K562 (cell line): ENCODE measurements at regions not wholly inside any gene's neighbourhood (a gene's known extent, or its start where the extent isn't known, plus 50 kb on each side); places are given as distances from the start of the nearest gene placed in this dataset.

Source experiments
- ATF7 ChIP-seq: fragments of 450-650 bp; IDR thresholded peaks from 2 replicates; pipeline ENCODE4 v1.7.1; 2014; ENCODE audit warnings: mild to moderate bottlenecking, moderate library complexity
- DNMT1 ChIP-seq: fragments of 450-650 bp; IDR thresholded peaks from 2 replicates; pipeline ENCODE4 v1.6.1; 2016; ENCODE audit warnings: antibody characterized with exemption, mild to moderate bottlenecking
- HNRNPK ChIP-seq: fragments of 200-400 bp; formaldehyde crosslinking; IDR thresholded peaks from one replicate; pipeline ENCODE4 v1.6.1; 2018; ENCODE audit warnings: mild to moderate bottlenecking, low read depth, low read length; ENCODE audit not compliant: poor library complexity, severe bottlenecking
- HNRNPLL ChIP-seq: fragments of 200-400 bp; formaldehyde crosslinking; IDR thresholded peaks from 2 replicates; pipeline ENCODE4 v1.6.1; 2017; ENCODE audit warnings: low read length, low read depth, mild to moderate bottlenecking; ENCODE audit not compliant: poor library complexity, severe bottlenecking
- MAFK ChIP-seq: IDR thresholded peaks from 2 replicates; pipeline ENCODE4 v1.6.1; 2011; ENCODE audit warnings: low read length, improper control_type of control experiment
- SMC3 ChIP-seq: conservative IDR thresholded peaks from 2 replicates; pipeline ENCODE4 v1.6.1; 2011; ENCODE audit warnings: low read depth, low read length, improper control_type of control experiment; ENCODE audit not compliant: insufficient read depth
- SP1 ChIP-seq: sonication (generic); formaldehyde crosslinking; IDR thresholded peaks from 2 replicates; pipeline ENCODE4 v1.8.1; 2022; ENCODE audit warnings: mild to moderate bottlenecking, missing genetic modification reagents
- TCF7L2 ChIP-seq: fragments of 150-350 bp; IDR thresholded peaks from 2 replicates; pipeline ENCODE4 v1.6.1; 2016; ENCODE audit warnings: low read depth, mild to moderate bottlenecking, low read length, moderate library complexity
- YY1 ChIP-seq, 3 experiments: IDR thresholded peaks; 2 replicates each; pipeline ENCODE4 v1.6.1; 2011; ENCODE audit warnings: low read length in 2 of 3, mild to moderate bottlenecking in 2 of 3, moderate library complexity in 2 of 3, borderline replicate concordance in 1 of 3, control low read depth in 1 of 3, low read depth in 1 of 3; ENCODE audit not compliant: insufficient read depth in 3 of 3, insufficient replicate concordance in 2 of 3, control insufficient read depth in 1 of 3, insufficient read length in 1 of 3; ENCODE audit errors: extremely low read depth in 1 of 3
- ZNF436 ChIP-seq: fragments of 250-450, 450-650 bp; sonication (Bioruptor Pico); formaldehyde crosslinking; IDR thresholded peaks from 2 replicates; pipeline ENCODE4 v1.7.0; 2020; ENCODE audit warnings: mild to moderate bottlenecking
- TF ChIP-seq, protein P1 (sequence below): fragments of 200-800 bp; sonication (Bioruptor generic); IDR thresholded peaks from 2 replicates; pipeline ENCODE4 v1.6.1; 2016; ENCODE audit warnings: missing genetic modification characterization, missing compliant biosample characterization
- TF ChIP-seq, protein P2 (sequence below): fragments of 250-450 bp; sonication (Bioruptor Pico); IDR thresholded peaks from 2 replicates; pipeline ENCODE4 v1.5.0; 2021; ENCODE audit warnings: mild to moderate bottlenecking, borderline replicate concordance
- TF ChIP-seq, protein P3 (sequence below): sonication (generic); formaldehyde crosslinking; IDR thresholded peaks from 2 replicates; pipeline ENCODE4 v1.8.0; 2022; ENCODE audit warnings: mild to moderate bottlenecking, low read depth, missing genetic modification reagents

DNA sequence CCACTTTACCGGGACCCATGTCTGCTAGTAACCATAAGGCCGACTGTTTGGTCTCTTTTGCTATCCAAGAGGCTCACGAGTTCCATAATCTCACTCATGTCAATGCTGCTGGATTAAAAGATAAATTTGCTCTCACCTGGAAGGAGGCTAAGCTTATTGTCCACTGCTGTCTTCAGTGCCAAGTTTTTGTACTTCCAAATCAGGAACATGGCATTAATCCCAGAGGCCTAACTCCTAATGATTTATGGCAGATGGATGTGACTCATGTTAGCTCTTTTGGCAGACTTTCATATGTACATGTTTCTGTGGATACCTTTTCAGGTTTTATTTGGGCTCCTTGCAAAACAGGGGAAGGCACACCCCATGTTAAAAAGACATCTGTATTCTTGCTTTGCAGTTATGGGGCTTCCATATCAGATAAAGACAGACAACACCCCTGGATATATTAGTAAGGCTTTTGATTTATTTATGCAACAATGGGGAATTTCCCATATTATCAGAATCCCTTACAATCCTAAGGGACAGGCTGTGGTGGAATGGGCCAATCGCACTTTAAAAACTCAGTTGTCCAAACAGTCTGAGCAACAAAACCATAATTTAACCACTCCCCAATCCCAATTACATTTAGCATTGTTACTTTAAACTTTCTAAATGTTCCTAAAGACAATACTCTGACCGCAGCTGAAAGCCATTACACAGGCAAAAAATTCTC lies 162.7 kb downstream of the IER5 start:
- no peak for TF ChIP-seq SP1 (CRISPR knock-in tag)
- no peak for TF ChIP-seq DNMT1
- TF ChIP-seq, protein P1, sequence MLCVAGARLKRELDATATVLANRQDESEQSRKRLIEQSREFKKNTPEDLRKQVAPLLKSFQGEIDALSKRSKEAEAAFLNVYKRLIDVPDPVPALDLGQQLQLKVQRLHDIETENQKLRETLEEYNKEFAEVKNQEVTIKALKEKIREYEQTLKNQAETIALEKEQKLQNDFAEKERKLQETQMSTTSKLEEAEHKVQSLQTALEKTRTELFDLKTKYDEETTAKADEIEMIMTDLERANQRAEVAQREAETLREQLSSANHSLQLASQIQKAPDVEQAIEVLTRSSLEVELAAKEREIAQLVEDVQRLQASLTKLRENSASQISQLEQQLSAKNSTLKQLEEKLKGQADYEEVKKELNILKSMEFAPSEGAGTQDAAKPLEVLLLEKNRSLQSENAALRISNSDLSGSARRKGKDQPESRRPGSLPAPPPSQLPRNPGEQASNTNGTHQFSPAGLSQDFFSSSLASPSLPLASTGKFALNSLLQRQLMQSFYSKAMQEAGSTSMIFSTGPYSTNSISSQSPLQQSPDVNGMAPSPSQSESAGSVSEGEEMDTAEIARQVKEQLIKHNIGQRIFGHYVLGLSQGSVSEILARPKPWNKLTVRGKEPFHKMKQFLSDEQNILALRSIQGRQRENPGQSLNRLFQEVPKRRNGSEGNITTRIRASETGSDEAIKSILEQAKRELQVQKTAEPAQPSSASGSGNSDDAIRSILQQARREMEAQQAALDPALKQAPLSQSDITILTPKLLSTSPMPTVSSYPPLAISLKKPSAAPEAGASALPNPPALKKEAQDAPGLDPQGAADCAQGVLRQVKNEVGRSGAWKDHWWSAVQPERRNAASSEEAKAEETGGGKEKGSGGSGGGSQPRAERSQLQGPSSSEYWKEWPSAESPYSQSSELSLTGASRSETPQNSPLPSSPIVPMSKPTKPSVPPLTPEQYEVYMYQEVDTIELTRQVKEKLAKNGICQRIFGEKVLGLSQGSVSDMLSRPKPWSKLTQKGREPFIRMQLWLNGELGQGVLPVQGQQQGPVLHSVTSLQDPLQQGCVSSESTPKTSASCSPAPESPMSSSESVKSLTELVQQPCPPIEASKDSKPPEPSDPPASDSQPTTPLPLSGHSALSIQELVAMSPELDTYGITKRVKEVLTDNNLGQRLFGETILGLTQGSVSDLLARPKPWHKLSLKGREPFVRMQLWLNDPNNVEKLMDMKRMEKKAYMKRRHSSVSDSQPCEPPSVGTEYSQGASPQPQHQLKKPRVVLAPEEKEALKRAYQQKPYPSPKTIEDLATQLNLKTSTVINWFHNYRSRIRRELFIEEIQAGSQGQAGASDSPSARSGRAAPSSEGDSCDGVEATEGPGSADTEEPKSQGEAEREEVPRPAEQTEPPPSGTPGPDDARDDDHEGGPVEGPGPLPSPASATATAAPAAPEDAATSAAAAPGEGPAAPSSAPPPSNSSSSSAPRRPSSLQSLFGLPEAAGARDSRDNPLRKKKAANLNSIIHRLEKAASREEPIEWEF (CRISPR knock-in tag): no peak
- TF ChIP-seq, protein P2, sequence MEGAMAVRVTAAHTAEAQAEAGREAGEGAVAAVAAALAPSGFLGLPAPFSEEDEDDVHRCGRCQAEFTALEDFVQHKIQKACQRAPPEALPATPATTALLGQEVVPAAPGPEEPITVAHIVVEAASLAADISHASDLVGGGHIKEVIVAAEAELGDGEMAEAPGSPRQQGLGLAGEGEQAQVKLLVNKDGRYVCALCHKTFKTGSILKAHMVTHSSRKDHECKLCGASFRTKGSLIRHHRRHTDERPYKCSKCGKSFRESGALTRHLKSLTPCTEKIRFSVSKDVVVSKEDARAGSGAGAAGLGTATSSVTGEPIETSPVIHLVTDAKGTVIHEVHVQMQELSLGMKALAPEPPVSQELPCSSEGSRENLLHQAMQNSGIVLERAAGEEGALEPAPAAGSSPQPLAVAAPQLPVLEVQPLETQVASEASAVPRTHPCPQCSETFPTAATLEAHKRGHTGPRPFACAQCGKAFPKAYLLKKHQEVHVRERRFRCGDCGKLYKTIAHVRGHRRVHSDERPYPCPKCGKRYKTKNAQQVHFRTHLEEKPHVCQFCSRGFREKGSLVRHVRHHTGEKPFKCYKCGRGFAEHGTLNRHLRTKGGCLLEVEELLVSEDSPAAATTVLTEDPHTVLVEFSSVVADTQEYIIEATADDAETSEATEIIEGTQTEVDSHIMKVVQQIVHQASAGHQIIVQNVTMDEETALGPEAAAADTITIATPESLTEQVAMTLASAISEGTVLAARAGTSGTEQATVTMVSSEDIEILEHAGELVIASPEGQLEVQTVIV (CRISPR knock-in tag): no peak
- TF ChIP-seq SMC3: no peak
- TF ChIP-seq TCF7L2: no peak
- no peak for TF ChIP-seq YY1 (IDR thresholded peaks at IDR 0.05; ENCODE audit: borderline replicate concordance in 1 of 3, control insufficient read depth in 1 of 3, extremely low read depth in 1 of 3, insufficient read depth in 3 of 3, insufficient read length in 1 of 3, insufficient replicate concordance in 2 of 3, low read depth in 1 of 3, low read length in 2 of 3)
- TF ChIP-seq, protein P3, sequence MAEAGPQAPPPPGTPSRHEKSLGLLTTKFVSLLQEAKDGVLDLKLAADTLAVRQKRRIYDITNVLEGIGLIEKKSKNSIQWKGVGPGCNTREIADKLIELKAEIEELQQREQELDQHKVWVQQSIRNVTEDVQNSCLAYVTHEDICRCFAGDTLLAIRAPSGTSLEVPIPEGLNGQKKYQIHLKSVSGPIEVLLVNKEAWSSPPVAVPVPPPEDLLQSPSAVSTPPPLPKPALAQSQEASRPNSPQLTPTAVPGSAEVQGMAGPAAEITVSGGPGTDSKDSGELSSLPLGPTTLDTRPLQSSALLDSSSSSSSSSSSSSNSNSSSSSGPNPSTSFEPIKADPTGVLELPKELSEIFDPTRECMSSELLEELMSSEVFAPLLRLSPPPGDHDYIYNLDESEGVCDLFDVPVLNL: no peak
- no peak for TF ChIP-seq HNRNPK
- no peak for TF ChIP-seq ATF7
- TF ChIP-seq ZNF436 (CRISPR knock-in tag): no peak
- TF ChIP-seq MAFK: no peak
- TF ChIP-seq HNRNPLL: no peak
